ENCODE measurements at regions not wholly inside any gene's neighbourhood (a gene's known extent, or its start where the extent isn't known, plus 50 kb on each side); places are given as distances from the start of the nearest gene placed in this dataset.
"Not testable (repeated sequence)": the region's sequence is repeated elsewhere in the genome, so short reads cannot be mapped to it uniquely, and the experiment has no call there.

- Histone ChIP-seq H3K27ac (ENCODE audit: low read length) (no peak overlapping the region), H3K4me2 (ENCODE audit: insufficient read depth, low read length) (no peak overlapping the region), H4K20me1 (ENCODE audit: insufficient read depth, low read length) (no peaks in the 10 kb centered on the region), H3K4me1 (ENCODE audit: insufficient read depth, low read length) (no peaks in the 10 kb centered on the region), H2AFZ (ENCODE audit: low read depth, low read length) (no peak overlapping the region), H3K27me3 (ENCODE audit: insufficient read depth, low read length, poor library complexity) (no peaks in the 10 kb centered on the region), H3K9me3 (ENCODE audit: insufficient read depth, low read length, severe bottlenecking) (no peaks in the 10 kb centered on the region), H3K4me3 (ENCODE audit: low read depth in 1 of 2, low read length in 2 of 2) (no peak overlapping the region), H3K9ac (ENCODE audit: low read depth, low read length) (no peak overlapping the region), H3K79me2 (ENCODE audit: insufficient read depth, low read length) (no peaks in the 10 kb centered on the region), H3K36me3 (ENCODE audit: insufficient read depth, low read length) (no peaks in the 10 kb centered on the region)
- ATAC-seq (ENCODE audit: insufficient read depth, low read depth) (no peak), DNase-seq (no peak)
- TF ChIP-seq CTCF (IDR thresholded peaks at IDR 0.05; ENCODE audit: borderline replicate concordance, extremely low read depth, low read length, poor library complexity, severe bottlenecking), result no peak
- no peak for TF ChIP-seq EZH2 (IDR thresholded peaks at IDR 0.05; ENCODE audit: borderline replicate concordance, low read depth, low read length, severe bottlenecking)
Observed at GRCh38 chr5:58314356-58315210, 145.3 kb downstream of the PLK2 start.

- H3K36me3 ChIP-seq (ENCODE audit: insufficient read depth, low read length), result no peaks in the 10 kb centered on the region
- H3K4me3 ChIP-seq (ENCODE audit: low read depth in 1 of 2, low read length in 2 of 2), result no peak overlapping the region
- no peaks in the 10 kb centered on the region for H3K79me2 ChIP-seq (ENCODE audit: insufficient read depth, low read length)
- H3K27ac ChIP-seq (ENCODE audit: low read length), result no peak overlapping the region
- no peaks in the 10 kb centered on the region for H3K4me1 ChIP-seq (ENCODE audit: insufficient read depth, low read length)
- no peak overlapping the region for H3K4me2 ChIP-seq (ENCODE audit: insufficient read depth, low read length)
- H3K9me3 ChIP-seq (ENCODE audit: insufficient read depth, low read length, severe bottlenecking), result no peaks in the 10 kb centered on the region
- H4K20me1 ChIP-seq (ENCODE audit: insufficient read depth, low read length), result no peaks in the 10 kb centered on the region
- DNase-seq (no peak), ATAC-seq (ENCODE audit: insufficient read depth, low read depth) (no peak)
- TF ChIP-seq EZH2 (IDR thresholded peaks at IDR 0.05; ENCODE audit: borderline replicate concordance, low read depth, low read length, severe bottlenecking) (no peak), CTCF (IDR thresholded peaks at IDR 0.05; ENCODE audit: borderline replicate concordance, extremely low read depth, low read length, poor library complexity, severe bottlenecking) (no peak)
- no peak overlapping the region for H3K9ac ChIP-seq (ENCODE audit: low read depth, low read length)
- no peaks in the 10 kb centered on the region for H3K27me3 ChIP-seq (ENCODE audit: insufficient read depth, low read length, poor library complexity)
- H2AFZ ChIP-seq (ENCODE audit: low read depth, low read length), result no peak overlapping the region
Observed at GRCh38 chr5:58312299-58312698, 147.6 kb downstream of the PLK2 start.

- Histone ChIP-seq H3K36me3 (ENCODE audit: insufficient read depth, low read length) (no peaks in the 10 kb centered on the region), H3K9ac (ENCODE audit: low read depth, low read length) (no peak overlapping the region), H3K4me1 (ENCODE audit: insufficient read depth, low read length) (no peaks in the 10 kb centered on the region), H3K4me3 (ENCODE audit: low read depth in 1 of 2, low read length in 2 of 2) (no peak overlapping the region), H3K79me2 (ENCODE audit: insufficient read depth, low read length) (no peaks in the 10 kb centered on the region), H4K20me1 (ENCODE audit: insufficient read depth, low read length) (no peaks in the 10 kb centered on the region), H3K4me2 (ENCODE audit: insufficient read depth, low read length) (no peak overlapping the region), H2AFZ (ENCODE audit: low read depth, low read length) (no peak overlapping the region), H3K27ac (ENCODE audit: low read length) (no peak overlapping the region), H3K9me3 (ENCODE audit: insufficient read depth, low read length, severe bottlenecking) (no peaks in the 10 kb centered on the region), H3K27me3 (ENCODE audit: insufficient read depth, low read length, poor library complexity) (no peaks in the 10 kb centered on the region)
- no peak for TF ChIP-seq EZH2 (IDR thresholded peaks at IDR 0.05; ENCODE audit: borderline replicate concordance, low read depth, low read length, severe bottlenecking)
- ATAC-seq (ENCODE audit: insufficient read depth, low read depth) (no peak), DNase-seq (no peak)
Observed at GRCh38 chr5:58311526-58311925, 148.4 kb downstream of the PLK2 start.

- not testable (repeated sequence) for H2AFZ ChIP-seq (ENCODE audit: low read depth, low read length); DNase-seq; H3K9me3 ChIP-seq (ENCODE audit: insufficient read depth, low read length, severe bottlenecking); H3K36me3 ChIP-seq (ENCODE audit: insufficient read depth, low read length); ATAC-seq (ENCODE audit: insufficient read depth, low read depth); H4K20me1 ChIP-seq (ENCODE audit: insufficient read depth, low read length); H3K4me2 ChIP-seq (ENCODE audit: insufficient read depth, low read length); H3K4me3 ChIP-seq (ENCODE audit: low read depth in 1 of 2, low read length in 2 of 2); H3K9ac ChIP-seq (ENCODE audit: low read depth, low read length); H3K4me1 ChIP-seq (ENCODE audit: insufficient read depth, low read length); H3K27me3 ChIP-seq (ENCODE audit: insufficient read depth, low read length, poor library complexity); H3K79me2 ChIP-seq (ENCODE audit: insufficient read depth, low read length); H3K27ac ChIP-seq (ENCODE audit: low read length)
Observed at GRCh38 chr5:58308384-58308783, 151.5 kb downstream of the PLK2 start.
